H1 (cell line): ENCODE measurements at regions not wholly inside any gene's neighbourhood (a gene's known extent, or its start where the extent isn't known, plus 50 kb on each side); places are given as distances from the start of the nearest gene placed in this dataset.

Experiments
- CTCF ChIA-PET: fragments of 300-600 bp; sonication (Branson Sonifier 250); formaldehyde crosslinking; loops from one replicate; lab custom pipeline; 2021; ENCODE audit not compliant: partially characterized antibody; lab: Charles Lee
- POLR2A ChIA-PET: fragments of 300-600 bp; sonication (Branson Sonifier 250); formaldehyde crosslinking; loops from one replicate; lab custom pipeline; 2021; ENCODE audit warnings: inconsistent platforms; ENCODE audit not compliant: partially characterized antibody; lab: Charles Lee
- DNase-seq, 2 experiments: peaks; one replicate each; pipeline versions ENCODE4 v3.0.0 to v3.0.0-alpha.2; 2010 to 2022; ENCODE audit warnings: low spot score in 2 of 2, low read depth in 1 of 2, mixed read lengths in 1 of 2
- FAIRE-seq: peaks from 2 replicates; lab custom pipeline; 2011; peaks lifted over from hg19 to GRCh38; lab: Jason Lieb, UNC
- H2AFZ ChIP-seq: 2 replicates; pipeline ENCODE4 v1.8.1; 2012; ENCODE audit warnings: low read length, inconsistent platforms
- H2AK5ac ChIP-seq: 2 replicates; pipeline ENCODE4 v1.6.1; 2013; ENCODE audit warnings: low read depth, low read length
- H2BK120ac ChIP-seq: replicated peaks from 2 replicates; pipeline ENCODE3; 2013; ENCODE audit warnings: low read depth, low read length, inconsistent platforms
- H2BK12ac ChIP-seq: 2 replicates; pipeline ENCODE4 v1.6.1; 2013; ENCODE audit warnings: low read depth, low read length
- H2BK15ac ChIP-seq: 2 replicates; pipeline ENCODE4 v1.6.1; 2013; ENCODE audit warnings: low read length
- H2BK20ac ChIP-seq: 2 replicates; pipeline ENCODE4 v1.6.1; 2013; ENCODE audit warnings: low read length
- H2BK5ac ChIP-seq: 2 replicates; pipeline ENCODE4 v1.6.1; 2013; ENCODE audit warnings: low read depth, low read length
- H3K14ac ChIP-seq: 2 replicates; pipeline ENCODE4 v1.6.1; 2013; ENCODE audit warnings: inconsistent platforms; ENCODE audit not compliant: insufficient read length
- H3K18ac ChIP-seq: 2 replicates; pipeline ENCODE4 v1.6.1; 2013; ENCODE audit warnings: low read length; ENCODE audit errors: extremely low read depth
- H3K23ac ChIP-seq: 2 replicates; pipeline ENCODE4 v1.6.1; 2013; ENCODE audit warnings: inconsistent platforms; ENCODE audit not compliant: insufficient read length
- H3K23me2 ChIP-seq: 2 replicates; pipeline ENCODE4 v1.6.1; 2013; ENCODE audit warnings: low read depth, low read length
- H3K27ac ChIP-seq: 2 replicates; pipeline ENCODE4 v1.6.1; 2011; ENCODE audit warnings: low read depth, low read length, inconsistent platforms
- H3K27me3 ChIP-seq, 4 experiments: replicated peaks in 1 of 4; 1 replicate in 1 of 4; 2 replicates in 3 of 4; pipeline versions ENCODE4 v1.6.1 to v1.8.1; 2011 to 2013; ENCODE audit warnings: low read length in 3 of 4, mild to moderate bottlenecking in 3 of 4, inconsistent platforms in 2 of 4, mixed read lengths in 2 of 4, moderate library complexity in 1 of 4; ENCODE audit not compliant: control insufficient read depth in 3 of 4, insufficient read depth in 3 of 4; ENCODE audit errors: extremely low read depth in 1 of 4
- H3K36me3 ChIP-seq, 4 experiments: 2 replicates each; pipeline versions ENCODE4 v1.6.1 to v1.8.1; 2011 to 2013; ENCODE audit warnings: mild to moderate bottlenecking in 4 of 4, low read length in 3 of 4, moderate library complexity in 2 of 4, control low read depth in 1 of 4, inconsistent platforms in 1 of 4; ENCODE audit not compliant: insufficient read depth in 4 of 4, control insufficient read depth in 2 of 4
- H3K4ac ChIP-seq: replicated peaks from 2 replicates; pipeline ENCODE3; 2013; ENCODE audit warnings: low read length, low read depth, mixed read lengths, inconsistent platforms; ENCODE audit not compliant: insufficient read length
- H3K4me1 ChIP-seq, 4 experiments: replicated peaks in 1 of 4; 1 replicate in 1 of 4; 2 replicates in 3 of 4; pipeline versions ENCODE4 v1.6.1 to v1.8.1; 2011 to 2013; ENCODE audit warnings: low read length in 3 of 4, inconsistent platforms in 2 of 4, mixed read lengths in 1 of 4; ENCODE audit not compliant: insufficient read depth in 4 of 4, control insufficient read depth in 3 of 4
- H3K4me2 ChIP-seq, 2 experiments: 2 replicates each; pipeline versions ENCODE4 v1.6.1 to v1.8.1; 2011 to 2013; ENCODE audit warnings: low read depth in 2 of 2, low read length in 2 of 2, control low read depth in 1 of 2, inconsistent platforms in 1 of 2, mild to moderate bottlenecking in 1 of 2; ENCODE audit not compliant: insufficient read depth in 1 of 2
- H3K4me3 ChIP-seq, 4 experiments: fragments of 200-600, 300-600 bp in 1 of 4; sonication (generic), shearing (Covaris generic), sonication (Bioruptor Twin) in 1 of 4; 2 replicates each; pipeline versions ENCODE4 v1.5.1 to v1.8.1; 2011 to 2016; ENCODE audit warnings: low read length in 4 of 4, low read depth in 3 of 4, control low read depth in 2 of 4, inconsistent platforms in 2 of 4, mild to moderate bottlenecking in 2 of 4, mixed read lengths in 1 of 4, moderate library complexity in 1 of 4; ENCODE audit not compliant: insufficient read depth in 2 of 4; ENCODE audit errors: extremely low read depth in 1 of 4
- H3K56ac ChIP-seq: replicated peaks from 2 replicates; pipeline ENCODE3; 2013; ENCODE audit warnings: low read depth, mild to moderate bottlenecking, mixed read lengths, low read length, inconsistent platforms; ENCODE audit not compliant: insufficient read length
- H3K79me1 ChIP-seq: 2 replicates; pipeline ENCODE4 v1.6.1; 2013; ENCODE audit warnings: low read depth, low read length, control low read depth
- H3K79me2 ChIP-seq, 2 experiments: 2 replicates each; pipeline versions ENCODE4 v1.6.1 to v1.8.1; 2012 to 2013; ENCODE audit warnings: low read length in 2 of 2, mild to moderate bottlenecking in 2 of 2, inconsistent platforms in 1 of 2; ENCODE audit not compliant: insufficient read depth in 2 of 2, control insufficient read depth in 1 of 2
- H3K9ac ChIP-seq, 4 experiments: replicated peaks in 1 of 4; 1 replicate in 1 of 4; 2 replicates in 3 of 4; pipeline versions ENCODE4 v1.6.1 to v1.8.1; 2011 to 2013; ENCODE audit warnings: low read depth in 3 of 4, low read length in 3 of 4, control low read depth in 2 of 4, mild to moderate bottlenecking in 2 of 4, moderate library complexity in 2 of 4, inconsistent platforms in 1 of 4; ENCODE audit errors: extremely low read depth in 1 of 4
- H3K9me3 ChIP-seq, 2 experiments: 2 replicates each; pipeline versions ENCODE4 v1.6.1 to v1.8.1; 2012 to 2013; ENCODE audit warnings: mild to moderate bottlenecking in 2 of 2, moderate library complexity in 2 of 2, control low read depth in 1 of 2, inconsistent platforms in 1 of 2, low read depth in 1 of 2, low read length in 1 of 2, mixed read lengths in 1 of 2; ENCODE audit not compliant: insufficient read depth in 2 of 2
- H4K20me1 ChIP-seq, 2 experiments: replicated peaks in 1 of 2; 2 replicates each; pipeline versions ENCODE3 to v1.8.1; 2011 to 2013; ENCODE audit warnings: inconsistent platforms in 2 of 2, low read length in 2 of 2, mild to moderate bottlenecking in 1 of 2; ENCODE audit not compliant: insufficient read depth in 2 of 2, control insufficient read depth in 1 of 2
- H4K5ac ChIP-seq: 2 replicates; pipeline ENCODE4 v1.6.1; 2013; ENCODE audit warnings: low read length, low read depth, mixed read lengths, inconsistent platforms; ENCODE audit not compliant: insufficient read length
- H4K8ac ChIP-seq: 2 replicates; pipeline ENCODE4 v1.8.0; 2013; ENCODE audit warnings: mild to moderate bottlenecking, moderate library complexity, low read length, inconsistent platforms; ENCODE audit not compliant: insufficient read depth; ENCODE audit errors: extremely low read depth
- H4K91ac ChIP-seq: replicated peaks from 2 replicates; pipeline ENCODE3; 2013; ENCODE audit warnings: low read length, mixed read lengths, inconsistent platforms; ENCODE audit not compliant: insufficient read length
- BACH1 ChIP-seq: IDR thresholded peaks from 2 replicates; pipeline ENCODE4 v1.6.1; 2012; ENCODE audit warnings: low read length, improper control_type of control experiment
- CEBPB ChIP-seq: IDR thresholded peaks from 2 replicates; pipeline ENCODE4 v1.6.1; 2012; ENCODE audit warnings: low read depth, low read length
- CHD2 ChIP-seq: IDR thresholded peaks from 2 replicates; pipeline ENCODE4 v1.6.1; 2012; ENCODE audit warnings: low read length, improper control_type of control experiment
- GTF2F1 ChIP-seq: IDR thresholded peaks from 2 replicates; pipeline ENCODE4 v1.6.1; 2012; ENCODE audit warnings: low read depth, low read length, improper control_type of control experiment, borderline replicate concordance
- HDAC6 ChIP-seq: IDR thresholded peaks from one replicate; pipeline ENCODE4 v1.7.1; 2012; ENCODE audit warnings: low read depth, mild to moderate bottlenecking, inconsistent platforms, low read length, moderate library complexity
- JUN ChIP-seq: IDR thresholded peaks from 2 replicates; pipeline ENCODE4 v1.6.1; 2011; ENCODE audit warnings: low read depth, mild to moderate bottlenecking, improper control_type of control experiment, low read length
- JUND ChIP-seq: IDR thresholded peaks from 2 replicates; pipeline ENCODE4 v1.6.1; 2011; ENCODE audit warnings: mild to moderate bottlenecking, improper control_type of control experiment, low read length
- MAFK ChIP-seq: IDR thresholded peaks from 2 replicates; pipeline ENCODE4 v1.6.1; 2012; ENCODE audit warnings: low read depth, mild to moderate bottlenecking, improper control_type of control experiment, low read length
- MAX ChIP-seq: IDR thresholded peaks from 2 replicates; pipeline ENCODE4 v1.6.1; 2012; ENCODE audit warnings: inconsistent platforms
- POLR2AphosphoS5 ChIP-seq: IDR thresholded peaks from 2 replicates; pipeline ENCODE4 v1.6.1; 2011; ENCODE audit warnings: low read depth, low read length
- SIN3A ChIP-seq, 2 experiments: IDR thresholded peaks in 1 of 2; conservative IDR thresholded peaks in 1 of 2; 2 replicates each; pipeline ENCODE4 v1.6.1; 2011 to 2012; ENCODE audit warnings: low read length in 2 of 2, improper control_type of control experiment in 1 of 2, low read depth in 1 of 2, mild to moderate bottlenecking in 1 of 2
- SP4 ChIP-seq: IDR thresholded peaks from 2 replicates; pipeline ENCODE4 v1.6.1; 2012; ENCODE audit warnings: low read length, inconsistent platforms
- TAF1 ChIP-seq: IDR thresholded peaks from 2 replicates; pipeline ENCODE4 v1.6.1; 2011; ENCODE audit warnings: mild to moderate bottlenecking, low read depth, low read length
- TCF12 ChIP-seq: IDR thresholded peaks from 2 replicates; pipeline ENCODE4 v1.6.1; 2011; ENCODE audit warnings: low read depth, mild to moderate bottlenecking, low read length
- TEAD4 ChIP-seq: IDR thresholded peaks from 2 replicates; pipeline ENCODE4 v1.6.1; 2012; ENCODE audit warnings: low read depth, low read length, inconsistent platforms, mixed read lengths
- YY1 ChIP-seq: IDR thresholded peaks from 2 replicates; pipeline ENCODE4 v1.6.1; 2011; ENCODE audit warnings: low read depth, mild to moderate bottlenecking, low read length
- WGBS, 2 experiments: shearing (Covaris generic) in 1 of 2; methylation state at CpG; one replicate each; pipeline versions ENCODE4 v1.1.6 to v1.1.7; 2013 to 2015; ENCODE audit warnings: low lambda C conversion rate in 2 of 2, mixed read lengths in 2 of 2, inconsistent platforms in 1 of 2, low coverage in 1 of 2, missing lambda C conversion rate in 1 of 2; ENCODE audit not compliant: insufficient replicate concordance in 2 of 2, insufficient coverage in 1 of 2, insufficient read length in 1 of 2; ENCODE audit errors: extremely low coverage in 1 of 2, missing lambda C conversion rate in 1 of 2; 5-methylcytosine and 5-hydroxymethylcytosine counted together

GRCh38 chr9:75358846-75359245, 270.5 kb downstream of the OSTF1 start:
- Histone ChIP-seq H3K23me2 (no peaks in the 10 kb centered on the region), H3K18ac (peak overlapping the region; percentile 63; the same call in 1 of the 2 replicates), H3K56ac (no peak overlapping the region), H3K14ac (no peak overlapping the region), H2BK15ac (no peak overlapping the region), H3K36me3 (peaks cover 0 to 9% (median 0%) of the 10 kb centered on the region in 4 experiments; a peak in 4 of 8 replicates), H3K23ac (no peak overlapping the region), H2AFZ (no peak overlapping the region), H3K9me3 (peaks cover 6 to 18% of the 10 kb centered on the region in 2 experiments), H3K27ac (no peak overlapping the region), H2BK12ac (no peak overlapping the region), H2BK20ac (no peak overlapping the region), H3K4me2 (peak overlapping the region; percentile 12 to 20; a peak in 2 of 4 replicates), H3K4me1 (peaks cover 0 to 14% (median 9%) of the 10 kb centered on the region in 4 experiments; a peak in 5 of 7 replicates), H3K79me1 (no peaks in the 10 kb centered on the region), H3K27me3 (no peaks in the 10 kb centered on the region), H4K91ac (no peak overlapping the region), H3K4me3 (no peak overlapping the region), H2AK5ac (no peak overlapping the region), H4K5ac (no peak overlapping the region), H3K79me2 (no peaks in the 10 kb centered on the region), H3K9ac (no peak overlapping the region), H4K8ac (no peak overlapping the region), H2BK5ac (peak overlapping the region; percentile 93; the same call in 1 of the 2 replicates), H3K4ac (peak overlapping the region; percentile 71), H4K20me1 (no peaks in the 10 kb centered on the region), H2BK120ac (peak overlapping the region; percentile 86)
- WGBS, 2 experiments = 40% methylated on average over 1 of the region's 1 CpG; no CpG with 5 or more reads in 1 of the 2 experiments
- DNase-seq = no peak
- ChIA-PET POLR2A (interaction anchor here (0.7 to 1.3 kb wide), 3 partner anchors 11 to 25 kb away, joined by 3 to 4 read pairs (median 3); no protein-coding TSS in a partner anchor), CTCF (no interaction called here)
- peak; percentile 91 for FAIRE-seq
- TF ChIP-seq BACH1 (no peak), TCF12 (0 out of 2 replicates have a peak, but pooled peaks have one; percentile 24), MAFK (no peak), TAF1 (no peak), YY1 (0 out of 2 replicates have a peak, but pooled peaks have one; percentile 37), SP4 (no peak), GTF2F1 (no peak), CHD2 (no peak), SIN3A (conservative IDR thresholded peaks at IDR 0.05 in 1 of 2, IDR thresholded peaks at IDR 0.05 in 1 of 2; ENCODE audit: low read depth in 1 of 2, low read length in 2 of 2) (no peak), HDAC6 (no peak), JUN (no peak), MAX (no peak), CEBPB (no peak), JUND (no peak), TEAD4 (peak; percentile 90), POLR2AphosphoS5 (no peak)
